SW 1271 (cell line): ENCODE measurements at regions not wholly inside any gene's neighbourhood (a gene's known extent, or its start where the extent isn't known, plus 50 kb on each side); places are given as distances from the start of the nearest gene placed in this dataset.

Experiments
- DNase-seq, 2 experiments: peaks; one replicate each; lab custom pipeline; 2025; lab: John Stamatoyannopoulos, UW

DNA sequence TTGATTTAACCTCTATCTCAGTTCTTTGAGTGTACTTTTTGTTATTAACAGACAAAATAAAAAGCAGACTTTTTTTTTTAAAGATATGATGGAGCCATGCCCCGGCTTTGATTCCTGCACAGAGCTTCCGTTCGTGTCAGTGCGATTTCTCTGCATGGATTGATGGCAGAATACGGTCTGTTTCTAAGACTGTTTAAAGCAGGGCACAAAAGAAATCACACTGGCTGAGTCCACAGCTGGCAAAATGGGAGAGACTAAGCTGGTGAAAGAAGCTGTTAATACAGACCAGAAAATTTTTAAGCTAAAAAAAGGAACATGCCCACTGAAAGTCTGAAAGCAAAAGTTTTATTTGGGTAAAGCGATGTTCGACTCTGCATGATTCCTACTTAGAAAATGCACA, 501.4 kb upstream of the WWC1 start:
- DNase-seq, result no peak

DNA sequence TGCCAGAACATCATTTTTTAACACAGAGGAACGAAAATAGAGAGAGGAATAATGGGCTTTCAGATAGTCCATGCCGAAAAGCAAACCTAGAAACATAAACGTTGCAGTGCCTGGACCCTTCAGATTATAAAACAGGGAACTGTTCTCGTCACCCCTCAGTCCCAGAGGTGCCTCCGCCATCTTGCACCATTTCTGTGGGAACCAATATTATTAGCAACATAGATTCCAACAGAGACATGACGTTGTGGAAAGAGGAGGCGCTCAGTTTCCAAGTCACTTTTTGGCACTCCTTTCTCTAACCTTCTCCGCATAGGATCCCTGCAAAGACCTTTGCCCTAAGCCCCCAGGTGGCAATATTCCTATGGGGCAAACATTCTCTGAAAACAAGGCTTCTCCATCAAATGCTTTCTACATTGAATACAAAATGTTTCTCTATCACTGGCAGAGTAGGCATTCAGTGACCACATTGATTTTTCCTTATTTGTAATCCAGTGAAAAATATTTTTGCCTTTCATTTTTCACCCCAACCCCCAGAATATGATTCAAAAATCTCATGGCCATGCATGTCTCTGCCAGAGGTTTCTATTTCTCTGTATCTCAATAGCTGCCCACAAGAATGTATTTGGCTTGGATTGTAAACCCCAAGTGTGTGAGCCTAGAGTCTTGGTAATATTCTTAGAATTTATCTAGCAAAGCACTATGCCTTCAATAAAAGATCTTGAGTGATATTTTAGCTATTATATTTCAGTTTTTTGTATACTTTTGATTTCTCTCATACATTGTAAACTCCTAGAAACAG, 500.8 kb upstream of the WWC1 start:
- no peak for DNase-seq

DNA sequence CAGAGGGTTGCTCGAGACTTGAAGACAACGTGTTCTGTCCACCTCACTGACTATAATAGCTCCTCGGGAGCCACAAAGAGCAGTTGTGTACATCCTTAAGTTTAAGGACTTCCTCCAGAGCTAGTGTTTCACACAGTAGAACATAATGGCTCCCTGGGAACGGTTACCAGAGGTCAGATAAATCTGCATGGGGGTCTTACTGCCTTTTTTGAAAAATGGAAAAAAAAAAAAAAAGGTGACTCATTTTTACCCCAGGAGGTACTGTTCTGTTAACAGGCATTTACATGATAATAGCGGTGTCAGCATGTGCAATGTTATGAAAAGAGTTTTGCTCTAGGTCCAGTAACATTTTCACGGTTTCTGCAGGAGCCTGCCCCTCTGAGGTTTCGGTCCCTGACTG, 498.9 kb upstream of the WWC1 start:
- DNase-seq, result no peak

DNA sequence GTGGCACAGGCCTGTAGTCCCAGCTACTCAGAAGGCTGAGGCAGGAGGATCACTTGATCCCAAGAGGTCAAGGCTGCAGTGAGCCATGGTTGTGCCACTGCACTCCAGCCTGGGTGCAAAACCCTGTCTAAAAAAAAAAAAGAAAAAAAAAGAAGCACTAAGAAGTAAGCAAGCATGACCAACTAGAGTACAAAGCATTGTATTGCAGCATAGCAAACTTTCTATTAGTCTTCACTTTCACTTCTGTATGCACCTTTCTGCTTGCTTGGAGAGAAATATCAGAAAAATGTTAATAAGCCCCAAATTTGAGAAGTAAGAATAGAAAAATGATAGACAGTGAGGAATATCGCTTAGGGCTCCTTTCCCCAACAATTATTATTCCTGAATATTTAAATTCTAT, 497.7 kb upstream of the WWC1 start:
- no peak for DNase-seq

DNA sequence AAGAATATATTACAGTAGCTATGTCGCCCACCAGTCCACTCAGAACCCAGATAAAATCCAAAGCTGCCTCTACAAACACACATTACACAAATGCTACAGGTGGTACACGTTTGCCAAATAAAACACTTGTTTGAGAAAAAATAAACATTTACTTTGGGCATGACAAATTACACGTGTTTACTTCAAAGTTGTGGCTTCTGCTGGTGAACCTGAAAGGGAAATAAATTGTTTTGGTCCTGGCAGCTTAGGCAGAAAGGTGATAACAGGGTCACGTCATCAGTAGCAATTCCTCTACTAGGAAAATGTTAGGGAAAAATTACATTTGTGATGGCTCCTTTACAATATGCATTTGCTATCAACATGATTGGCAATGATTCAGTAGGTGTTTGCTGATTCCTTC, 497.3 kb upstream of the WWC1 start:
- DNase-seq, result no peak

DNA sequence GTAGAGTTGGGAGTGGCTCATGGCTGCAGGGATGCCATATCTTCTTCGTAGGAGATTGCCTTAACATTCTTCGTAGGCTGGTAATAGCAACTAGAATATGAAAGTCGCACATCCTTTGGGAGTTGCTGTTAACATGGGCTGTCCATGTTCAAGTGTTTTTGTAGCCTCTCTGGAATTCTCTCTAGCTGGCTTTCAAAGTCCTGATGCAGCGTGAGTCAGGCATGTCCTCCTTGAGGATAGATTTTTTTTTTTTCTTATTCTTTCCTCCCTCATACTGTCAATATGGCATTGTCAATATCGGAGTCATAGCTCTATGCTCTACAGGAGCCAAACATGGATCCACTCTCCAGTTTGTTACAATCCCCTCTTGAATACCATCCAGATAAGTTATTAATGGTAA, 494.8 kb upstream of the WWC1 start:
- DNase-seq, result no peak

DNA sequence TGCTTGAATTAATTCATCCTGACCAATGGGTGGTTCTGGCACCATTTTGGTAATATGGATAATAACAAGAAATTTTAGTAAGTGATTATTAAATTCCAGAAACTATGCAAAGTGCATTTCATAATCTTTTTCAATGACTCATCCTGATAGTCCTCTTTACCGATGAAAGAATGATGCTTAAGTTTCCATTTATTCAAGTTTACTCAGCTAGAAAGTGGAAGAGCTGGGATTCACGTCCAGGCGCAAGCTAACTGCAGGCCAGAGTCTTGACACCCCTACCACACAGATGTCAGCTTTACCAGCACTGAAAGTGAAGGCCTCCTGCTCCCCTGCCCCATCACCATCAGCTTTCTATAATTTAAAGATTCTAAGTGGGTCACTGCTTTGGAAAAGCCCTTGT, 493.5 kb upstream of the WWC1 start:
- DNase-seq, result no peak

DNA sequence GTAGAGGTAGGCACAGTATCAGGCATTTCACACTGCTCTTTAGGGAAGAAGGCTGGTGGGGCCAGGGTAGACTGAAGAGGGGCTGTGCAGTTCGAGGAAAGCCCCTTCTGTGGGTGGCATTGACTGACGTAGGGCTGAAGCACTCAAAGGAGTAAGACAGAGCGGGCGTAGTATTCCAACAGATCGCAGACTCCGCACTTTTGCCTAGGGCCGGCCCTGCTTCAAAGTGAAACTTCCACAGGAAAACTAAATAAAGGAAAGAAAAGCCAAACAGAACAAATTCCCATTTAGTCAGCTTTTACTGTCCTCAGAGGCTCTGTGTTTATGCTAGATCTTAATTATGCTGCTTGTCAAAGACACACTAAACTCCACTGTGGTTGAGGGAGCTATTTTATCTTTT, 493.0 kb upstream of the WWC1 start:
- DNase-seq, result no peak

DNA sequence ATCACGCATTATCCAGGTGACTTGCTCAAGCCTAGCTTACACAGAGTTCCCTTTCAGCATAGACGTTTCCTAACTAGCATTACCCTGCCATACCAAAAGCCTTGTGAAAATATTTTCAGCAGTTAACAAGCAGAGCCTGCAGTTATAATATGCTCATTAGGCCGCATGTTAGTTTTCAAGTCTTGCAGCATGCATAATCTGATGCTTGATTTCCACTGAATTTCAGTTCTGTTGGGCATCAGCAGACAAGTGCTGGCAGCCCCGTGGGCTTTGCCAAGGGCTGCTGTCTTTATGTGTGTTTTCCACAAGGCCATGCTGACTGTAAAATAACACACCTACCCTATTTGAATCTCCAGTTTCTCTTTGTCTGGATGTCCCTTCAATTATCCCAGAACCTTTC, 491.0 kb upstream of the WWC1 start:
- no peak for DNase-seq

DNA sequence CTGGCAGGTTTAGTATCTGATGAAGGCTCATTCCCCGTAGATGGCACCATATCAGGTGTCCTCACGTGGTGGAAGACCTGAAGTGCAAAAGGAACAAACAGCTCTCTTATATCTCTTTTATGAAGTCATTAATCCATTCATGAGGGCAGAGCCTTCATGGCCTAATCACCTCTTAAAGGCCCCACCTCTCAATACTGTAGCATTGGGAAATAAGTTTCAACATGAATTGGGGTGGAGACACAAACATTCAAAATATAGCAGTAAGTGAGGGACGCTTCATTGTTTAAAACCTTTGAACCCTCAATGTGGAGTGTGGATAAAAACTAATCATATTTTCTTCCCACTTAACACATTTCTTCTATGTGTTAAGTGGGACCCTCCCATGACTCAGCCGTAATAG, 489.4 kb upstream of the WWC1 start:
- DNase-seq, result no peak

DNA sequence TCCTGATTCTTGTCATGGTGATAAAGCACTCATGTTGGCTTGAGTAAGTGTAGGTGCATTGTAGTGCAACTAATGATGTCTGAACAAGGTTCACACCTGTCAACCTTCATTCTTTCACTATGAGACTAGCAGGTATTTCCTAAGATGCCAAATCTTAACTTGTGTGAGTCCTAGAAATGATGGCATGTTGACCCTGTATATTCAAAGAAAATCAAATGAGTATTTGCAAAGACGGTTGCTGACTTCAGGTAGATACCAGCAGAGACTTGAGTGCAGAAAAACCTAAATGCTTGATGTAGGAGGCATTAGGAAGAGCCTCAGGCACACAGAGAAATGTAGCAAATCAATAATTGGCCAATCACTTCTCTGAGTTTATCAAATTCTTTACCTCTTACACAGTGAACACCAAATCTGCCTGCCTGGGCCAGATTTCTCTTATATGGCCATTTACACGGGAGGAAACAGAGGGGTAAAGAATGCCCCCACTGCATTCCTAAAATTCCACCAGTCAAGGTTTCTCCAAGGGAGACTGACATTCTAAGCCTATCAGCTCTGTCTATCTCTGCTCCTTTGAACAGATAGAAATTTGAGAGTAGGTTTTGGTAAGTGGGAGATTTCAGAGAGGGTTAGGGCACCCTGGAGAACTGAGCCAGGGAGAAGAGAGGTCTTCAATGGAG, 488.6 kb upstream of the WWC1 start:
- DNase-seq, result no peak

DNA sequence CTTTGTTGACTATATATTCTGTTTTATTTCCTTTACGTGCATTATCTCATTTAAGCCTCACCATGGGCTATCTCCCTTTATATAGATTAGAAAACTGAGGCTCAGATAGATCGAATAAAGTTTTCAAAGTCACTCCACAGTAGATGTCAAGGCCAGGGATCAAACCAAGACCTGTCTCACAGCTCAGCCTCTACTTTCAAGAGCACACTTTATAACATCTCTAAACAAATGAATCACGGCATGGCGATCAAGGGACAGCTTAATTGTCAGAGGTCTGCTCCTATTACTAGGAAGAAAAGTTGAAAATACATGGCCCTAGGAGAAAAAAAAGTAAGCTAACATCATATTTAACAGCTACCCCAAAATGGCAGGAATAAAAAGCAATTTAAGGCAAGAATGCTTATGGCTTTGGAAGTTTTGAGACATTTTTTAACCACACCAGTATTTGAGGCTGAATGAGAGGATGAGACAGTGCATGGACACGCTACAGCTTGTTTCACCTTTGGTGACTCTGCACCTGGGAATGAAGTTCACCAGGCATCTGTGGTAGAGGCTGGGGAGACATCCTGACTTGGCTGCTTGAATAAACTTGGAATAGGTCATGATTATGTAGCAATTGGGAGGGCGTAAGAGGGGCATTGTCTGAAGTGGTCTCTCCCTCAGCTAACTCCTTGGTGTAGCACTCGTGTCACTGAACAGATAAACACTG, 486.8 kb upstream of the WWC1 start:
- DNase-seq, result no peak

DNA sequence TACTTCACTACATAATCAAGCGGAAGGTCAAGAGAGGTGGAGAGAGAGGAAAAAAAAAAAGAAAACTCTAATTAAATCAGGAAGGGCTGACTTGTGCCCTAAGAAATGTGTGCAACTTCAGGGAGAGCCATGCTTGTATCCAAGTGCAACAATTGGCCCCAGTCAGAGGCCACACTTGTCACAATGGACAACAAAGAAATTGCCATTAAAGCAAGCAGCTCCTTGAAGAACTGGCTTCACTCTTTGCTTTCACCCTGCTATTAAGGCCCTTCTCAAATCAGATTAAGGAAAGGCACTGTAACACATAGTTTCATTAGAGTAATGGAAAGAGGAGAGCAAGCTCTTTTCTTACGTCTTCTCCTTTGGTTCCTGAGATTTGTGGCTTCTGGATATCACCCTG, 480.9 kb upstream of the WWC1 start:
- DNase-seq, result no peak

DNA sequence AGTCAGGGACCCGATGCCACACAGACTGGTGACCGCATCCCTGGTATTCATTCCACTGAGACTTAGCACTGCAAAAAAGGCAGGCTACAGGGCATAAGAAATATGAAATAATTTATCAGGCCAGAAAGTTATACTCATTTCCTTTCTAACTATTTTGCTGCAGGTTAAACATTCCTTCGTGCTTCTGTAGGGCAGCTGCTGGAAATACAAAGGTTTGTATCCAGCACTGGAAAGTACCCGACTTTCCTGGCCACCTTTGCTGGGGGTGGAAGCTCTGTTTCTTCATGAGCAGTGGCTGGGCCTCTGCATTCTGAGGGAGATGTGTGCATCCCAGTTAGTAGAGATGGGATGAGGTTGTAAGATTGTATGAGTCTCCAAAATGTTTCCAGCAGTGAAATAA, 478.6 kb upstream of the WWC1 start:
- no peak for DNase-seq

DNA sequence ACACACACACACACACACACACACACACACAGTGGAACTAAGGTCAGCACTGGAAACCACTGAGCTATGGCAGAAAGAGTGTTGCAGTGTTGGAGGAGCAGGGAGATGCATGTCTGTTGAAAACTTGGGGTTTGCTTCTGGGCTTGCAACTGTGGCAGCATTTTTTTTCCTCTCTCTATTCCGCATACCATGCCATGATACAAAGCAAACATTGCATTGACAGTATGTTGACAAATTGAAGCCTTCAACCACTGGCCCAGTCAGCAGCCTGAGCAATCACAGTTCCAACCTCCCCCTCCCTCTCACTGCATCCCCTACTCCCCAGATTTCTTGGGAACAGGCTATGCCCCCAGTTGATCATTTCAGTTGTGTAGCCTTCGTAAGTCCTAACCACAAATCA, 478.1 kb upstream of the WWC1 start:
- no peak for DNase-seq

DNA sequence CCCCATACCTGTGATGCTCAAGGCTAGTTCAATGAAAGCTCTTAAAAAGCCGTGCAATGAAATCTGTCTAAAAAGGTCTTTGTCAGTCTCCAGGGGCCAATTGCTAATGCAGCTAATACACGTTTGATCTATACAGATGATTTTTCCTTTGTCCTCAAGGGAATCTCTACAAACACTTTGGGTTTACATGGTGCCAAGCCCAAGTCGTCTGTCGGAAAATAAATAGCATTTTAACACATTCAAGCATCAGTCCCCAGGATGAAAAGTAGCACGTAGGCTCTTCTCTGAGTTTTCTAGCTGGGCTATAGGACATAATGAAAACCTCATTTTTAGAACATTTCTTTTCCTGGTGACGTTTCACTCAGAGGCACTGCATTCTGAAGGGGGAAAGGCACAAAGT, 477.4 kb upstream of the WWC1 start:
- no peak for DNase-seq

DNA sequence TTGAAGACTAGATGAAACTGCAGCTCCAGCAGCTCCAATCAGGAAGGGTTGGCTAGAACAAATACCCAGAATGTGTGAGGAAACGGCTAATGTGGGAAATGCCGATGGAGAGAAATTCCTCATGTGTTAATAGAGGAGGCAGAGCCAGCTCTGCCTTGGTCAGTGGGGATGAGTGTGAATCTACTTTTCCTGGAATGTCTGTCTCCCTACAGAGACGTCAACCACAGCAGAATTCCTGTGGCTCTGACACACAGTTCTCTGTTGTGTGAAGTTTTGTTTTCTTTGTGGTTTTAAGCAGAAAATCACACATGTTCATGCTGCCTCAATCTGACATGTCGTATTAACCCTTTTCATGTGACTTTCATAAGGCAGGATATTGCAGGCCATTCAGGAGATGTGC, 476.6 kb upstream of the WWC1 start:
- peak in 1 of 2 experiments; percentile 19 for DNase-seq

DNA sequence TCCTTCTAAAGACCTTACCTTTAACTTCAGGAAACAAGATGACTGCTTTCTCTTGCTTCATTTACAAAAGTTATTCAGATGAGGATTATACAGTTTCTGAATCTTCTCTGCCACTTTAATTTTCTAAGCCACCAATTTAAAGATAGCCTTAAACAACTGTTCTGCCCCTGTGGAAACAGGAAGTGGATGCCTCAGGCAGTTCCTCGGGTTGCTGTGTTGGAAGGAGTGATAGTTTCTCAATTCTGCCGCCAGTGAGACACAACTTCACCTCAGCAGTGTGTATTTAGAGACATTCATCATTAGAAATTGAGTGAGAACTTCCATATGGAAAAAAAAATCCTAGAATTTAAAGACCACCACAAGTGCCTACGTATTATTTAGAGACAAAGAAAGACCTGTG, 475.1 kb upstream of the WWC1 start:
- no peak for DNase-seq

DNA sequence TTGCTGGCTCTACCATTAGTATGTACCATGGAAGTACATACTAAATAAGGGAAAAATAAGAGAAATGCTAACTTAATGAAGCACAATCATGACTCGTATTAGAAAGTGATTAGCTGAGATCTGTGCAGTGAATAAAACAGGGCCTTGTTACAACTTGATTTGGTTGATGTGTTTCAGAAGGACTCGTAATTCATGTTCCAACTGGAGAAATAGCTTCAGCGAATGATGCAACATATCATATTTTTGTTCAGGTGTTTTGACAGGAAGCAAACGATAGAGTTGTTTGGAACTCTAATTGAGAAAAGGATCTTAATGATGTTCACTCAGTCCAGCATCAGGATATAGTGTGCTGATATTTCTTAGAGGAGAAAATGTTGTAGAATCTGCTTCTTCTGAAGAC, 474.6 kb upstream of the WWC1 start:
- DNase-seq, result no peak

DNA sequence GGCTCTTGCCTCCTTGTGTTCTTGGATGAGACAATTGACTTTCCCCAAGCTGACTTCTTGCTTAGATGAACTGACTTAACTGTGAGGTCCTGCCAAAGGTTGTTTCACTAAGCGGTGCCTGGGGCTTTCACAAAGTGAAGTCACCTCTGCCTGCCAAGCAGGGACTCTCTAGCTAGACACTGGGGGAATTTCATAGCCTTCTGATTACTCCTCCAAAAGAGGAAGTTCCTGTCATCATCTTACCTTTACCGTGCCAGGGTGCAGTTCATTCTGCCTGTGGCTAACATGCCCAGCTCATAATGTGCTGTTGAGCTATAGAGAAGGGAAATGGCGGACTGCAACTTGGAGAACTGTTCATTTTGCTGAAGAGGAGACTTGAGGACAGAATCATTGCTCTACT, 472.0 kb upstream of the WWC1 start:
- no peak for DNase-seq

DNA sequence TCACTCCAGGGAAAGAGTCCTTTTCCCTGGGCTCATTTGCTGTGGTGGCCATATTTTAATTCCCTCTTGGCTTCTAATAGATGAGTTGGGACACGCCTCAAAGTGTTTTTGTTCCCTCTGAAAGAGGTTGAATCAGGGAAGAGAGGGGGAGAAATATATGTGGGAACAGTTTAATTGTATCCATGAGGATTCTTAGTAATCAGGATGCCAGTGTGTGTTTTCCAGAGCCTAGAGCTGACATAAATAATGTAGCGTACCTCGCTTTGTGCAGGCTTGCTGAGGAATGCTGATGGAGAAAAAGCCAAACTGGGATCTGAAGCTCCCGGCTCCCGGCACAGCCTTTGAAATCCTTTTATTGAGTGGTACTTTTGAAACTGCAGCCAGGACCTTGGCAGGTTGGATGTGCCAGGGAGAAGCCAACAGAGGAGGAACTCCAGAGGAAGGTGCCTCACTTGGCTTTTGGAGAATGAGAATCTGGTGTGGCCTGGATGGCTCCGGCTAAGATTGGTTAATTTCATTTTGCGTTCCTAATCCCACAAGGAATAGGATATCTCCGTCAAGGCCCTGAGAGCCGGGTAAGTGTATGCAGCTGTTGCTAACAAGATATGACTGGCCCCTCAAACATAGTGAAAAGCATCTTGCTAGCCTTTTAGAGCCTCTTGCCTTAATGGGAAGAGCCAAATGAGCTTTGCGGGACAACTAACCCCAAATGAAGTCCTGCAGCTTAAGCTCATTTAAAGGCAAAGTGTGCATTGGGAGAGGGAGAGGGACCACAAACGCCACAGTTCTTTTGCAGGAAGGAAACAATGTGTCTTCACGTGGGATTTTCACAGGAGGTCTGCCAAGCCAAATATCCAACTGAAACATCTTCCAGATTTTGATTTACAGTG, 471.1 kb upstream of the WWC1 start:
- no peak for DNase-seq

DNA sequence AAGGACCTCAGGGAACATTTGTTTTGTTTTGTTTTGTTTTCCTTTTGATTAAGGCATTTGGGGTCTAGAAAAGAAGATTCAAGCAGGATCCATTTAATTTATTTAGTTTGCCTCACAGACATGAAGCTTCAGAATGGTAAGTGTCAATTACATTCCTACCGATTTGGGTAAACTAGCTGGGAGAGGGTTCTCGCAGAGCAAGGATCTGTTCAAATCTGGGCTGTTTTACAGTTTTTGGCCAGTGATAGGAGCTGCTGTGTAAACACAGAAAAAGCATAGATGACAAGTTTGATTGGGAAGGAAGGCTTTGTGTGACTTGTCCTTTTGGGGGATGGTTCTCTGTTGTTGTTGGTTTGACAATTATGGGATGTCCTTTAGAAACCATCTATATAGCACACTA, 470.3 kb upstream of the WWC1 start:
- no peak for DNase-seq
